Lung (tissue), 11 donors: ENCODE measurements at regions not wholly inside any gene's neighbourhood (a gene's known extent, or its start where the extent isn't known, plus 50 kb on each side); places are given as distances from the start of the nearest gene placed in this dataset.

Experiments
- ATAC-seq: fragments of 200-7000 bp; cut with Tn5 transposase; one replicate; pipeline ENCODE4 v1.9.1; 2020; ENCODE audit warnings: moderate number of reproducible peaks; ENCODE audit not compliant: insufficient read depth, low FRiP score
- DNase-seq, 3 donors: peaks; one replicate each; pipeline ENCODE4 v3.0.0-alpha.2; 2013 to 2017
- H3K27ac ChIP-seq, 2 donors: one replicate each; pipeline ENCODE4 v1.5.1; 2013; ENCODE audit warnings: mild to moderate bottlenecking in 2 of 2, moderate library complexity in 2 of 2, control low read depth in 1 of 2, inconsistent platforms in 1 of 2, low read depth in 1 of 2, low read length in 1 of 2
- H3K27me3 ChIP-seq, 3 donors: one replicate each; pipeline ENCODE4 v1.5.1; 2013; ENCODE audit warnings: low read length in 2 of 3; ENCODE audit not compliant: control insufficient read depth in 3 of 3, insufficient read depth in 3 of 3
- H3K36me3 ChIP-seq, 4 donors: one replicate each; pipeline ENCODE4 v1.5.1; 2013; ENCODE audit warnings: low read length in 4 of 4, mild to moderate bottlenecking in 1 of 4, moderate library complexity in 1 of 4; ENCODE audit not compliant: control insufficient read depth in 4 of 4, insufficient read depth in 4 of 4
- H3K4me1 ChIP-seq, 5 donors: one replicate each; pipeline ENCODE4 v1.5.1; 2013; ENCODE audit warnings: low read length in 5 of 5, mild to moderate bottlenecking in 2 of 5, moderate library complexity in 1 of 5; ENCODE audit not compliant: control insufficient read depth in 5 of 5, insufficient read depth in 5 of 5
- H3K4me3 ChIP-seq: one replicate; pipeline ENCODE4 v1.5.1; 2013; ENCODE audit warnings: mild to moderate bottlenecking, control low read depth, moderate library complexity
- H3K9ac ChIP-seq, 2 donors: one replicate each; pipeline ENCODE4 v1.5.1; 2013; ENCODE audit warnings: low read length in 2 of 2, control low read depth in 1 of 2; ENCODE audit not compliant: insufficient read depth in 1 of 2
- H3K9me3 ChIP-seq, 4 donors: one replicate each; pipeline ENCODE4 v1.5.1; 2013; ENCODE audit warnings: low read length in 3 of 4, mild to moderate bottlenecking in 1 of 4, moderate library complexity in 1 of 4; ENCODE audit not compliant: control insufficient read depth in 4 of 4, insufficient read depth in 3 of 4
- CTCF ChIP-seq: IDR thresholded peaks from 2 replicates; pipeline ENCODE4 v1.5.1; 2012; ENCODE audit warnings: mild to moderate bottlenecking; ENCODE audit errors: control extremely low read depth, extremely low read depth
- WGBS, 2 donors: extraction: QIAGEN DNeasy Blood & Tissue Kit; methylation state at CpG; one replicate each; pipeline ENCODE4 v1.1.7; 2013; 5-methylcytosine and 5-hydroxymethylcytosine counted together
- donor health status: control.
- donor health status: control.
- donor health status: Bipolar disorder and iron deficiency.
- donor health status: healthy.
- donor health status: DM: yes; HTN: yes; CAD: no.

- Histone ChIP-seq H3K9me3 (no peaks in the 10 kb centered on the region), H3K36me3 (no peaks in the 10 kb centered on the region), H3K27ac (no peak overlapping the region), H3K9ac (no peak overlapping the region), H3K27me3 (no peaks in the 10 kb centered on the region), H3K4me3 (no peak overlapping the region), H3K4me1 (peaks cover 0 to 58% (median 0%) of the 10 kb centered on the region in 5 donors)
- peak in 2 of 3 donors; percentile 59 to 68 for DNase-seq
- 54 to 77% methylated on average over 2 of the region's 2 CpGs for WGBS, 2 donors
- no peak for TF ChIP-seq CTCF
- no peak for ATAC-seq
Observed at GRCh38 chr5:67978171-67978570, 237.4 kb upstream of the PIK3R1 start.

DNA sequence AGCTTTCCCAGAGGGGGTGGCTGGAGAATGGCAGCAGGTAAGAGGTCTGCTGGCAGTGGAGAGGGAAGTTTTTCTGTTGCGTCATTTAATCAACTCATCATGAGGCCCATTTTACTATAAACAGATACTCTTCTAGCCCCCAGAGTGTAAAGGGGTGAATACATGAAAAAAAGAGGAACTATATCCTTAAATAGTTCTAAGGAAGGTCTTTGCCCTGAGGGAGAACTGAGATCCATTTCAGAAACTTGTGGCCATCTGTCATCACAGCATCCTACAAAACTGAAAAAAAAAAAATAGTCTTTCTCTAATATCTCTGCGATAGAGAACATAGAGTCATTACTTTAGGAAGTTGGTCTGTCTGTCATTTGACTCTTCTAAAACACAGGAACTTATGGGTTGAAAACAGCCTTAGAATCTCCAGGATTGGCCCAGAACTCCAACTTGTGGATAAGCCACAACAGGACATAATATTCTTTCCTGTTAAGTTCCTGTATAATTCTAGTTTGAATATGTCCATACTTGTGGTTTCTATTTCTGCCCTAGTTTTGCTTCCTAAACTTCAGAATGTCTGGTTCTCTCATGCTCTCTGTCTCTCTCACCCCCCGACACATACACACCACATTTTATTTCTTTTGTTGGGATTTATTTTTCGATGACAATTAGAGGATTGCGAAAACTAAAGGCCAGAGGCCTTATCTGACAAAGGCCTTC is 238.5 kb upstream of the PIK3R1 start:
- Histone ChIP-seq H3K36me3 (no peaks in the 10 kb centered on the region), H3K4me3 (no peak overlapping the region), H3K27ac (no peak overlapping the region), H3K9ac (no peak overlapping the region), H3K4me1 (peaks cover 0 to 70% (median 8%) of the 10 kb centered on the region in 5 donors), H3K9me3 (no peaks in the 10 kb centered on the region), H3K27me3 (no peaks in the 10 kb centered on the region)
- WGBS, 2 donors = 55 to 66% methylated on average over 5 of the region's 5 CpGs
- DNase-seq (no peak), ATAC-seq (no peak)
- no peak for TF ChIP-seq CTCF

DNA sequence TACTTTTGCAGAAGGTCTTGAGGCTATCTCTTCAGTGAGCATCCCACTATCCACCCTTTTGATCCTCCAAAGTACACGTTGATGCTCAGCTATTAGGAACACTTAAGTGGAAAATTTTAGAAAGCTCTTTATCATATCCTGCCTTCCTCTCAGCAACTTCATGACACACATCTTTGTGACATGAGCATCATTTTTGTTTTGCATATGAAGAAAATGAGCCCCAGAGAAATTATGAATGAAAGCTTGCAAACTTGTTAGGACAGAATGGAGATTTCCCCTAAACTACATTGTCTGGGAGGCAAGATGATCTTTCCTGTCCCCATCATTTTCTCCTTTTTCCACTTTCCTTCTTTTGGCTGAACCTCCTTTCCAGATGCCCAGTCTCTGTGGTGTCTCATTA is 239.4 kb upstream of the PIK3R1 start:
- no peak for TF ChIP-seq CTCF
- no peak for ATAC-seq

GRCh38 chr5:67974471-67974870 is 241.1 kb upstream of the PIK3R1 start:
- peaks cover 0 to 85% (median 10%) of the 10 kb centered on the region in 5 donors for H3K4me1 ChIP-seq
- no peaks in the 10 kb centered on the region for H3K9me3 ChIP-seq
- H3K27ac ChIP-seq = no peak overlapping the region
- H3K4me3 ChIP-seq = no peak overlapping the region
- no peaks in the 10 kb centered on the region for H3K36me3 ChIP-seq
- ATAC-seq (no peak), DNase-seq (peak in 2 of 3 donors; percentile 95 to 97)
- no peak overlapping the region for H3K9ac ChIP-seq
- H3K27me3 ChIP-seq = no peaks in the 10 kb centered on the region
- TF ChIP-seq CTCF = no peak

More for the DNA sequence above, 239.4 kb upstream of the PIK3R1 start:
- no peaks in the 10 kb centered on the region for H3K9me3 ChIP-seq
- H3K4me3 ChIP-seq = no peak overlapping the region
- H3K4me1 ChIP-seq = peaks cover 0 to 77% (median 10%) of the 10 kb centered on the region in 5 donors
- no peaks in the 10 kb centered on the region for H3K27me3 ChIP-seq
- no peak overlapping the region for H3K27ac ChIP-seq
- H3K36me3 ChIP-seq = no peaks in the 10 kb centered on the region
- no peak overlapping the region for H3K9ac ChIP-seq
- WGBS, 2 donors = 66 to 92% methylated on average over 1 of the region's 1 CpG
- DNase-seq = no peak
